ENCODE measurements at regions not wholly inside any gene's neighbourhood (a gene's known extent, or its start where the extent isn't known, plus 50 kb on each side); places are given as distances from the start of the nearest gene placed in this dataset.
A peak's percentile ranks its signal among the peaks of the same experiment; 100 is the strongest.

GRCh38 chr1:173128742-173129141, 78.0 kb upstream of the TNFSF18 start:
- H3K4me3 ChIP-seq (replicated peaks in 1 of 4; ENCODE audit: control extremely low read depth in 1 of 4, insufficient read depth in 1 of 4, low read depth in 3 of 4, low read length in 4 of 4), result no peak overlapping the region
- no peaks in the 10 kb centered on the region for H3K4me1 ChIP-seq (ENCODE audit: control insufficient read depth, extremely low read depth, insufficient read depth, low read length)
- no peaks in the 10 kb centered on the region for H4K20me1 ChIP-seq (ENCODE audit: control insufficient read depth, extremely low read depth, insufficient read depth, low read length)
- no peaks in the 10 kb centered on the region for H3K27me3 ChIP-seq (ENCODE audit: control insufficient read depth, insufficient read depth, low read length)
- no peak for DNase-seq (ENCODE audit: low read depth in 2 of 2)
- H3K9me3 ChIP-seq (ENCODE audit: control insufficient read depth, insufficient read depth, low read depth, low read length), result no peaks in the 10 kb centered on the region
- no peak overlapping the region for H3K27ac ChIP-seq (ENCODE audit: insufficient read depth, low read length)
- H3K79me2 ChIP-seq (ENCODE audit: control insufficient read depth, insufficient read depth, low read length), result no peaks in the 10 kb centered on the region
- no peak overlapping the region for H2AFZ ChIP-seq (ENCODE audit: low read length)
- no peak overlapping the region for H3K4me2 ChIP-seq (ENCODE audit: extremely low read depth, insufficient read depth, low read length)
- H3K36me3 ChIP-seq (ENCODE audit: control insufficient read depth, insufficient read depth, low read length), result no peaks in the 10 kb centered on the region
- TF ChIP-seq EZH2 (IDR thresholded peaks at IDR 0.05; ENCODE audit: low read length, missing control alignments) (no peak), CTCF (conservative IDR thresholded peaks at IDR 0.05 in 1 of 2, IDR thresholded peaks at IDR 0.05 in 1 of 2; ENCODE audit: low read depth in 1 of 2, low read length in 2 of 2) (no peak)
- H3K9ac ChIP-seq (ENCODE audit: insufficient read depth, low read length), result no peak overlapping the region

- no peaks in the 10 kb centered on the region for H3K79me2 ChIP-seq (ENCODE audit: control insufficient read depth, insufficient read depth, low read length)
Measured at GRCh38 chr1:173127369-173128307, 76.9 kb upstream of the TNFSF18 start.

GRCh38 chr1:173126421-173126820, 75.7 kb upstream of the TNFSF18 start:
- Histone ChIP-seq H3K4me3 (replicated peaks in 1 of 4; ENCODE audit: control extremely low read depth in 1 of 4, insufficient read depth in 1 of 4, low read depth in 3 of 4, low read length in 4 of 4) (no peak overlapping the region), H3K4me1 (ENCODE audit: control insufficient read depth, extremely low read depth, insufficient read depth, low read length) (peaks cover 8% of the 10 kb centered on the region), H3K36me3 (ENCODE audit: control insufficient read depth, insufficient read depth, low read length) (no peaks in the 10 kb centered on the region), H2AFZ (ENCODE audit: low read length) (no peak overlapping the region), H3K4me2 (ENCODE audit: extremely low read depth, insufficient read depth, low read length) (no peak overlapping the region), H3K27me3 (ENCODE audit: control insufficient read depth, insufficient read depth, low read length) (no peaks in the 10 kb centered on the region), H3K27ac (ENCODE audit: insufficient read depth, low read length) (no peak overlapping the region), H3K9me3 (ENCODE audit: control insufficient read depth, insufficient read depth, low read depth, low read length) (no peaks in the 10 kb centered on the region), H3K79me2 (ENCODE audit: control insufficient read depth, insufficient read depth, low read length) (no peaks in the 10 kb centered on the region), H4K20me1 (ENCODE audit: control insufficient read depth, extremely low read depth, insufficient read depth, low read length) (no peaks in the 10 kb centered on the region), H3K9ac (ENCODE audit: insufficient read depth, low read length) (no peak overlapping the region)
- TF ChIP-seq EZH2 (IDR thresholded peaks at IDR 0.05; ENCODE audit: low read length, missing control alignments) (no peak), CTCF (conservative IDR thresholded peaks at IDR 0.05 in 1 of 2, IDR thresholded peaks at IDR 0.05 in 1 of 2; ENCODE audit: low read depth in 1 of 2, low read length in 2 of 2) (no peak)
- DNase-seq (ENCODE audit: low read depth in 2 of 2), result peak in 1 of 2 donors; percentile 5

More at GRCh38 chr1:173127369-173128307, 76.9 kb upstream of the TNFSF18 start:
- H3K9me3 ChIP-seq (ENCODE audit: control insufficient read depth, insufficient read depth, low read depth, low read length), result no peaks in the 10 kb centered on the region
- H3K36me3 ChIP-seq (ENCODE audit: control insufficient read depth, insufficient read depth, low read length), result no peaks in the 10 kb centered on the region
- no peaks in the 10 kb centered on the region for H4K20me1 ChIP-seq (ENCODE audit: control insufficient read depth, extremely low read depth, insufficient read depth, low read length)
- no peak overlapping the region for H3K27ac ChIP-seq (ENCODE audit: insufficient read depth, low read length)
- DNase-seq (ENCODE audit: low read depth in 2 of 2), result no peak
- no peak overlapping the region for H3K4me3 ChIP-seq (replicated peaks in 1 of 4; ENCODE audit: control extremely low read depth in 1 of 4, insufficient read depth in 1 of 4, low read depth in 3 of 4, low read length in 4 of 4)
- no peaks in the 10 kb centered on the region for H3K27me3 ChIP-seq (ENCODE audit: control insufficient read depth, insufficient read depth, low read length)
- H2AFZ ChIP-seq (ENCODE audit: low read length), result no peak overlapping the region
- no peak overlapping the region for H3K4me2 ChIP-seq (ENCODE audit: extremely low read depth, insufficient read depth, low read length)
- TF ChIP-seq CTCF (conservative IDR thresholded peaks at IDR 0.05 in 1 of 2, IDR thresholded peaks at IDR 0.05 in 1 of 2; ENCODE audit: low read depth in 1 of 2, low read length in 2 of 2), result no peak
- TF ChIP-seq EZH2 (IDR thresholded peaks at IDR 0.05; ENCODE audit: low read length, missing control alignments), result no peak
- no peak overlapping the region for H3K9ac ChIP-seq (ENCODE audit: insufficient read depth, low read length)
- peaks cover 5% of the 10 kb centered on the region for H3K4me1 ChIP-seq (ENCODE audit: control insufficient read depth, extremely low read depth, insufficient read depth, low read length)

Measured in fibroblast of lung (primary cell).